ENCODE measurements at regions not wholly inside any gene's neighbourhood (a gene's known extent, or its start where the extent isn't known, plus 50 kb on each side); places are given as distances from the start of the nearest gene placed in this dataset.

DNA sequence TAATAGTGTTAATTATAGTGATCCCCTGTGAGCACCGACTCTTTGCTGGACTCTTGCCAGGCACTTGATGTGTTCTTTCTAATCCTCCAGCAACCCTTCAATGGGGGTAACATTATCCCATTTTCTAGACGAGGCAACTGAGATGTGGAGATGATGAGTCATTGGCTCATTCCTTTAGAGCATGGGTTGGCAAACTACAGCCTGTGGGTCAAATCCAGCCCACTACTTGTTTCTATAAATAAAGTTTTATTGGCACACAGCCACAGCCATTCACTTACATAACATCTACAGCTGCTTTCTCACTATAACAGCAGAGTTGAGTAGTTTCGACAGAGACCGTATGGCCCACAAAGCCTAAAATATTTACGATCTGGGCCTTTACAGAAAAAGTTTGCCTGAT is 249.5 kb upstream of the KCNG1 start:
- TF ChIP-seq POLR2A (IDR thresholded peaks at IDR 0.05; ENCODE audit: low read depth, low read length): no peak
- TF ChIP-seq POLR2AphosphoS5 (IDR thresholded peaks at IDR 0.05; ENCODE audit: low read depth, low read length): no peak
